D721Med (cell line): ENCODE measurements at regions not wholly inside any gene's neighbourhood (a gene's known extent, or its start where the extent isn't known, plus 50 kb on each side); places are given as distances from the start of the nearest gene placed in this dataset.
"Not testable (repeated sequence)": the region's sequence is repeated elsewhere in the genome, so short reads cannot be mapped to it uniquely, and the experiment has no call there.

Experiments used
- DNase-seq: peaks from one replicate; pipeline ENCODE4 v3.0.0; 2011; ENCODE audit warnings: low spot score; ENCODE audit not compliant: insufficient read length
- FAIRE-seq: peaks from 2 replicates; lab custom pipeline; 2011; peaks lifted over from hg19 to GRCh38; lab: Jason Lieb, UNC
- CTCF ChIP-seq: IDR thresholded peaks from 2 replicates; pipeline ENCODE4 v1.5.1; 2012; ENCODE audit warnings: mild to moderate bottlenecking, control low read depth; ENCODE audit not compliant: insufficient read depth; ENCODE audit errors: missing control alignments

- no peak for DNase-seq
- no peak for FAIRE-seq
- no peak for TF ChIP-seq CTCF
Measured at GRCh38 chr4:26196567-26196966, 124.2 kb upstream of the RBPJ start.

GRCh38 chr4:26197018-26197779 is 123.6 kb upstream of the RBPJ start:
- FAIRE-seq (no peak), DNase-seq (no peak)
- no peak for TF ChIP-seq CTCF

- not testable (repeated sequence) for DNase-seq, FAIRE-seq
Measured at GRCh38 chr4:26198931-26199330, 121.9 kb upstream of the RBPJ start.

GRCh38 chr4:26199596-26199995 is 121.2 kb upstream of the RBPJ start:
- no peak for TF ChIP-seq CTCF
- FAIRE-seq (no peak), DNase-seq (no peak)

- TF ChIP-seq CTCF: no peak
- FAIRE-seq (no peak), DNase-seq (no peak)
Measured at GRCh38 chr4:26201120-26201519, 119.7 kb upstream of the RBPJ start.

- no peak for TF ChIP-seq CTCF
- DNase-seq: no peak
- no peak for FAIRE-seq
Measured at GRCh38 chr4:26204249-26204825, 116.5 kb upstream of the RBPJ start.

- FAIRE-seq (no peak), DNase-seq (no peak)
- TF ChIP-seq CTCF: no peak
Measured at GRCh38 chr4:26204911-26205370, 115.9 kb upstream of the RBPJ start.
